ENCODE measurements at regions not wholly inside any gene's neighbourhood (a gene's known extent, or its start where the extent isn't known, plus 50 kb on each side); places are given as distances from the start of the nearest gene placed in this dataset.

- Histone ChIP-seq H3K4me3 (no peak overlapping the region), H3K27ac (no peak overlapping the region)
These were observed 178.0 kb downstream of the PRDM2 start for GRCh38 chr1:13878021-13878420.

GRCh38 chr1:13878451-13878850 is 178.5 kb downstream of the PRDM2 start:
- Histone ChIP-seq H3K27ac (no peak overlapping the region), H3K4me3 (no peak overlapping the region)

DNA sequence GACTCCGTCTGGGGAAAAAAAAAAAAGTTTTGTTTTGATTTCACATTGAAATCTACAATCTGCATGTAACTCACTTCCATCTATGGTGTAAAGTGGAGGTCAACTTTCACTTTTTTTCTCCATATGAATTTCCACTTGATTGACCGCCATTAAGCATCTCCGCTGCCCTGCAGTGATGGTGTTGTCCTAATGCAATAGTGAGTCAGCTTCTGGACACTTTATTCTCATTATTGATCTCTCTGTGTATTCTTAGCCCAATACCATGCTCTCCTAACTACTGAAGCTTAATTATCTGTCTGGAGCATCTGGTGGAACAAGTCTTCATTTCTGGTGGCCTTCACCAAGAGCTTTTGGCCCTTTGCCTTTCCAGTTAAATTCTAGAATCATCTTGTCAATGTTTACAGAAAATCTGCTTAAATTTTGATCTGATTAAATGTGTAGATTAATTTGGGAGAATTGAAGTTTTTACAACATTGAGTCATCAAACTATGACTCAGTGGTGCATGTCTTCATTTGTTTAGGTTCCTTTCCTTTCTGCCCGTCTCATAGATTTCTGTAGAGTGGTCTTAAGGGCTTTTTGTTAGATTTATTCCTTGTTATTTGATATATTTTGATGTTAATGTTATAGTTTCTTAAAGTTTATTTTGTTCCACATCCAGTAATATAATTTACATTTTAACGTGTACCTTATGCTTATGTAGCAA is 181.5 kb downstream of the PRDM2 start:
- Histone ChIP-seq H3K4me3 (no peak overlapping the region), H3K27ac (no peak overlapping the region)

DNA sequence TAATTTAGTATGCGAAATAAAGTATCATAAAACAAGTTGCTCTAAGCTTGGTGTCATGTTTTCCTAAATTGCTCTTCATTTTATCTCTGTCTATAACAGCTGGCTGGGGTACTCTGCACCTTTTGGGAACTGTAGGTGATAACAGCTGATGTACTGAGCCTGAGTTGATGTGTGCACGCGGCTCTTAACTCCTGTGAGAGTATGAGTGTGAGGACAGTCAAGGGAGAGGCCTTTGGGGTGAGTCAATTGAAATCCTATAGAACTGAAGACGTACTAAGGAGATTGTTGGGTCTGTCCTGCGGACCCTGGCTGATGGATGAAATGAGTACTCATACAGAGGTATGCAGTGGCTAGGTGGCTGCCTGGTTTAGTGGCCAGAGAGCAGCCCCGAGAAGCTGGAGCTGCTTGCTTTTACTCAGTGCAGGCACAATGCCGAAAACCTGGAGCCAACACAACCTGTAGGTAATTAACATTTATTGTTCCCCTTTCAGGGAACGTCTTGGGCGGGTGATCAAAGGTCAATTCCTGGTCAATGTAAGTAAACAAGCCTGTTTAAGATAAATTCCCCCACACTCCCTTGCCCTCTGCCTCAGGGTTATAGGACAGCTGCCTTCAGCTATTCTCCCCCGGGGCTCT is 188.5 kb downstream of the PRDM2 start:
- H3K27ac ChIP-seq = no peak overlapping the region
- H3K4me3 ChIP-seq = no peak overlapping the region

- no peak overlapping the region for H3K27ac ChIP-seq
These were observed 189.5 kb downstream of the PRDM2 start for GRCh38 chr1:13889495-13889894.

DNA sequence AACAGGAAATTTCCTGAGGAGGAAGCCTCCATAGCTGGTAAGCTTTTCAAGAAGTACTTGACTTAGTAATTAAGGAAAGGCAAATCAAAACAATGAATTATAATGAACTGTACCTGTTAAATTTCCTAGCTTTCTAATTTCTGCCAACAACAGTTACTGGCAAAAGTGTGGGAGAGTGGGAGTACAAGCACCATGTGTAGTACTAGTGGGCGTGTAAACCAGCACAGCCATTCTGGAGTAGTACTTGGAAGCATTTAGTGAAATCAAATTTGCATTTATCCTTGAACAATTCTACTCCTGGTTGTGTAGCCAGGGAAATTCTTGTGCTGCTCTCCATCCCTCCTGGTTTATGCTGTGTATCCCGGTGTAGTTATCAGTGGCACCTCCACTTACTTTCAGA is 190.8 kb downstream of the PRDM2 start:
- H3K4me3 ChIP-seq = no peak overlapping the region

More at GRCh38 chr1:13889495-13889894, 189.5 kb downstream of the PRDM2 start:
- H3K4me3 ChIP-seq = no peak overlapping the region

GRCh38 chr1:13892198-13892597 is 192.2 kb downstream of the PRDM2 start:
- peak overlapping the region in 2 of 7 experiments; percentile 36 to 47 for H3K4me3 ChIP-seq
- H3K27ac ChIP-seq = peak overlapping the region in 2 of 21 experiments; percentile 60 to 74

More for the DNA sequence above, 190.8 kb downstream of the PRDM2 start:
- H3K27ac ChIP-seq = no peak overlapping the region

DNA sequence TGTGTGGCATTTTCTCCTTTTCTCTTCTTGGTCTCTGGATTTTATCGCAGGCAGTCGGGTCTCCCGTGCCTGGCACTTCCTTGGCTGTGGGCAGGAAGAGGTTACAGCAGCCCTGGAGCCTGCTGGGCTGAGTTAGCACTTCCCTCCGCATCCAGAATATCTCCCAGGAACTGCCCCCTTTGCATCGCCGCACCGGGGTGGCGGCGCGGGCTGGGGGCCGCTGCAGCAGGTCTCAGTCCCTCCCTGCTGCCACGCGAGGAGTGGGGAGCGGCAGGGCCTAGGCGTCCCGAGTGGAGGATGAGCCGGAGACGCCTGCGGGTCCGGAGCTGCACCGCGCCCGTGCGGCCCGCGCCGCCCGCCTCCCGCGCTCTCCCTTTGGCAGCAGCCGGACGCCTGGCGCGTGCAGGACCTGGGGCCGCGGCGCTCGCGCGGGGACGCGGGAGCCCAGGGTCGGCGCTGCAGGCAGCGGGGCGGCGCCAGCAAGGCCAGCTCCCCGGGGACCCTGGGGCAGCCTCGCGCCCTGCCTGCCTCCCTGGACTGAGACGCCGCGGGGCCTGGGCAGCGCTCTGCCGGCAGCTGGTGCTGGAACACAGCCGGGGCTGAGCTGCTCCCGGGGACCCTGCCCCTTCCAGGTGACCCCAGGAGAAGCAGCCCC is 192.8 kb downstream of the PRDM2 start:
- Histone ChIP-seq H3K27ac (peak overlapping the region in 12 of 21 experiments; percentile 16 to 74 (median 58)), H3K4me3 (peak overlapping the region; percentile 18 to 47 (median 28))

DNA sequence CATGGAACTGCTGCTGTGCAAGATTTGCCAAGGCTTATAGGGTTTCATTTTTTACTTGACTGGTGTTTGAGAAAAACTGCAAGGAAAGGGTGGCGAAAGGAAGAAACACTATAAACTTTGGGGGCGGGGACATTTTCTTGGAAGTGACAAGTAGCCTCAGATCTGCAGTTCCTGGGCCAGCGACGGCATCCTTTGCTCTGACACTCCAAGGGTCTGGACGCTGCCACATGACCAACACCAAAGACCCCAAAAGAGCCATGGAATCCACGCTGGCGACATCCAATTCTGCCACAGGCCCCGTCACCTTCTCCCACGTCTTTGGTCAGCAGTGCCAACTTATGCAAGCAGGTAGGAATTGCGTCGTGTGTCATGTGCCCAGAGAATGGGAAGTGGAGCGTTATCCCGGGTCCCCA is 193.4 kb downstream of the PRDM2 start:
- Histone ChIP-seq H3K27ac (peak overlapping the region in 11 of 21 experiments; percentile 20 to 74 (median 60)), H3K4me3 (peak overlapping the region; percentile 18 to 47 (median 28))

- no peak overlapping the region for H3K4me3 ChIP-seq
These were observed 196.9 kb downstream of the PRDM2 start for GRCh38 chr1:13896932-13897331.

GRCh38 chr1:13898406-13898805 is 198.4 kb downstream of the PRDM2 start:
- H3K4me3 ChIP-seq = no peak overlapping the region
- H3K27ac ChIP-seq = no peak overlapping the region

More at GRCh38 chr1:13896932-13897331, 196.9 kb downstream of the PRDM2 start:
- H3K27ac ChIP-seq = no peak overlapping the region

DNA sequence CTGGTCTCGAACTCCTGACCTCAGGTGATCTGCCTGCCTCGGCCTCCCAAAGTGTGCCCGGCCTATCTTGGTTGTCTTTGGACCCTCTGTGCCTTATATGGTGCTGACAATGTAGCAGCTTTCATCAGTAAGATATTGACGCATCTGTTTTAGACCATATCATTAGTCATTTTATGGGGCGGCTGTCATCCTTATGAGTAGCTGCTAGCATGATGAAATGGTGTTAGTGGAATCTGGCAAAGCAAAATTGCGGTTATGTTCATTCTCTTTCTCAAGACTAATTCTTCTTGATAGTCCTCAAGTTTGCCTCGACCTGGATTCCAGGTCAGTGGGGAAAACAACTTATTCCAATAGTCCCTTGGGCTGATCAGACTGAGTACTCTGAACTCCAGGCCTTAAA is 199.9 kb downstream of the PRDM2 start:
- Histone ChIP-seq H3K27ac (peak overlapping the region in 9 of 21 experiments; percentile 9 to 71 (median 48)), H3K4me3 (no peak overlapping the region)

DNA sequence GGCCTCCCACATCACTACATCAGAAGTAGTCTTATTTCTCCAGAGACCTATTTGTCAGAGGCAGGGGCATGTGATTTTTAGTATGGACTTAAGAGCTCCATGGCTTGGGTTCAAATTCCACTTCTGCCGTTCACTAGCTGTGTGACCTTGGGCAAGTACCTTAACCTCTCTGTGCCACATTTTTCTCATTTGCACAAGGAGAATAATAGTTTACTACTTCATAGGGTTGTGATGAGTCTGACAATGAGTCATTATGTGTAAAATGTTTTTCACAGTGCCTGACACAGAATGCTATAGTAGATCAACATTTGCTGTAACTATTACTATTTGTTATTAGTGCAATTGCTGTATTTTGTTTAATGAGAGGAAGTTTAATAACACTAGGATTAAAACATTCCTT is 200.6 kb downstream of the PRDM2 start:
- peak overlapping the region in 7 of 21 experiments; percentile 15 to 71 (median 50) for H3K27ac ChIP-seq
- no peak overlapping the region for H3K4me3 ChIP-seq

DNA sequence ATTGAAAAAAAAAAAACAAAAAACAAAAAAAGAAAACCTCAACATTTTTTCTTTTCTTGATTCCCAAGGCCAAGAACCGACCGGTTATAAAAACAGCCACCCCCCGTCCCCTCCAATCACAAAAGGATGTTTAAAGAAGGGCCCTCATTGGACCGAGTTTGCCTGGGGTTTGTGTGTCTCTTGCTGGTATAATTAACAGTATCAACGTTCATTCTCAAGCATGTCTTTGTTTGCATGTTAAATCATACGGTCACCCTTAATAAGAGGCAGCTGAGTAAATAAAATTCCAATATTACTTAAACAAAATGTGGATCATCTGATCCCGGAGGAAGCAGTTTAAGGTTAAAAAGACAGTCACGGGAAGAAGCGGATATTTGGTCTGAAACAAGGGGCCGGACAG is 201.1 kb downstream of the PRDM2 start:
- H3K27ac ChIP-seq = peak overlapping the region in 6 of 21 experiments; percentile 42 to 73 (median 54)
- no peak overlapping the region for H3K4me3 ChIP-seq

DNA sequence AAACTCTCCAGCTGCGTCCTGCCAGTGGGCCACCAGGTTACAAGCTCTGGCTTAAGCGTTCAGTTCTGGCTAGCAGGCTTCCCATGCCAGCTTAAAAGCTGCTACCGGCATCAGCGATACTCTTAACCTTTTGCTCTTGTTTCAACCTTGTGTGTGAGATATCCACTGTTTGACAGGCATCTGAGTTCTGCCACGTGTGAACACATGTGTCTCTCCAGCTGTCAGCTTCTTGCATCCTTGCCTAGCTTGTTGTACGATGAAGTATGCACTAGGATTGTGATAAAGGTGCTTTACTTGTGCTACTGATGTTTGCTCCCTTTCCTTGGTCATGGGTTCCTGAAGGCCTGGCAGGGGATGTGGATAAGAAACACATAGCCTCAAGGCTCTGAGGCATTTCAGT is 201.6 kb downstream of the PRDM2 start:
- Histone ChIP-seq H3K27ac (peak overlapping the region in 7 of 21 experiments; percentile 5 to 73 (median 51)), H3K4me3 (no peak overlapping the region)

GRCh38 chr1:13908128-13908527 is 208.1 kb downstream of the PRDM2 start:
- H3K4me3 ChIP-seq = no peak overlapping the region
- peak overlapping the region in 1 of 21 experiments; percentile 39 for H3K27ac ChIP-seq

DNA sequence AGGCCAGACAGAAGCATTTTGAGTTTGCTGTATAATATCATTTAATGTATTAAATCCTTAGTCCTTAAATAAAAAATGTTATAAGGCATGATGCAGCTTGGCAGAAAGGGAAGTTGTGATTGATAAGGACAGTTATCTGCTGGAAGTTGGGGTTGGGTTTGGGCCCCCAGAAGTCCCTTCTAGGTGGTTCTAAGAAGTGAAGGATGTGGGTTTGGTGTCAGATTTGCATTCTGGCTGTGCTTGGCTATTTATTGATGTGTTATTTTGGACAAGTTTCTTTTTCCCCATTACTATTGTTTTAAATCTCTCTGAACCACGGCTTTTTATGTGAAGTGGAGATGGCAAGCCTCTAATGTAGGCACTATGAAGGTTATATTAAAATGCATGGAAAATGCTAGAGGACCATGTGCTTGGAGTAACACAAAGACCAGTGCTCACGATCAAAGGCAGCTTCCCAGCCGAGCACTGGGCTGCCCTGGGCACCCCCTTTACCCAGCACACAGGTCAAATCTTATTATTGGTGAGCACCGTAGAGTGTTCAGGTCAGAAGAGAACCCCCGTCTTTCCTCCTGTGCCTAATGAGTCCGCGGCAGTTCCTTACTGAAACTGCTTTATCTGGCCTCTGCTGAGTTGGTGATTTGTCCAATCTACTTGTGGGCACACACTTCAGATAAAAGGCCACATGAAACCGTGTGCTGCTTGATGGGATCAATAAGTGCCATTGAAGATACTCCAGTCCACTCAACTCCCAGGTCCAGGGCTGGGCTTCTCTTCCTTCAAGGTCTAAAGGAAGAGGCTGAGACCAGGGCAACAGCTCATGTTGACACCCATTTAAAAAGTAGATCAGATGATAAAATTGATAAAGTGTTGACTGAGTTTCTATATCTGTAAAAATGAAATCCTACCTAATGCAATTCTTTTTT is 212.0 kb downstream of the PRDM2 start:
- H3K27ac ChIP-seq = no peak overlapping the region
- H3K4me3 ChIP-seq = no peak overlapping the region

GRCh38 chr1:13913396-13913795 is 213.4 kb downstream of the PRDM2 start:
- no peak overlapping the region for H3K27ac ChIP-seq
- no peak overlapping the region for H3K4me3 ChIP-seq

- Histone ChIP-seq H3K27ac (no peak overlapping the region), H3K4me3 (no peak overlapping the region)
These were observed 216.5 kb downstream of the PRDM2 start for GRCh38 chr1:13916530-13916929.

DNA sequence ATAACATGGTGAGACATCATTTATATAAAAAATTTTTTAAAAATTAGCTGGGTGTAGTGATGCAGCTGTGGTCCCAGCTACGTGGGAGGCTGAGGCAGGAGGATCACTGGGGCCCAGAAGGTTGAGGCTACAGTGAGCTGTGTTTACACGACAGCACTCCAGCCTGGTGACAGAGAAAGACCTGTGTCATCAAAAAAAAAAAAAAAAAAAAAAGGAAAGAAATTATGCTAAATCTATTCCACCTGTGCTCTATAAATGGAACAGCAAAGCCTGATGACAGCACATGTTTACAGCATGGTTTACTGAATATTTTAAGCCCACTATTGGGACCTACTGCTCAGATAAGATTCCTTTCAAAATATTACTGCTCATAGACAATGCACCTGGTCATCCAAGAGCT is 217.6 kb downstream of the PRDM2 start:
- H3K27ac ChIP-seq = no peak overlapping the region
- H3K4me3 ChIP-seq = no peak overlapping the region

Measured in skin epidermis (tissue), 12 donors.